Liver (tissue), 8 donors: ENCODE measurements at regions not wholly inside any gene's neighbourhood (a gene's known extent, or its start where the extent isn't known, plus 50 kb on each side); places are given as distances from the start of the nearest gene placed in this dataset.

Experiments
- DNase-seq: peaks from one replicate; pipeline ENCODE4 v3.0.0-alpha.2; 2017; ENCODE audit warnings: low spot score
- H3K27ac ChIP-seq, 2 donors: one replicate each; pipeline ENCODE4 v1.7.0; 2013; ENCODE audit warnings: inconsistent platforms in 2 of 2, low read length in 2 of 2, control low read depth in 1 of 2, low read depth in 1 of 2, mild to moderate bottlenecking in 1 of 2
- H3K27me3 ChIP-seq, 4 donors: one replicate each; pipeline versions ENCODE4 v1.6.1 to v1.7.0; 2013; ENCODE audit warnings: low read length in 3 of 4, inconsistent platforms in 1 of 4, mild to moderate bottlenecking in 1 of 4, moderate library complexity in 1 of 4; ENCODE audit not compliant: control insufficient read depth in 4 of 4, insufficient read depth in 4 of 4
- H3K36me3 ChIP-seq, 4 donors: one replicate each; pipeline versions ENCODE4 v1.6.1 to v1.7.0; 2013; ENCODE audit warnings: low read length in 3 of 4, mild to moderate bottlenecking in 3 of 4, low read depth in 1 of 4, moderate library complexity in 1 of 4; ENCODE audit not compliant: control insufficient read depth in 4 of 4, insufficient read depth in 3 of 4
- H3K4me1 ChIP-seq, 4 donors: one replicate each; pipeline versions ENCODE4 v1.6.1 to v1.7.0; 2013; ENCODE audit warnings: low read length in 3 of 4, mild to moderate bottlenecking in 3 of 4, moderate library complexity in 1 of 4; ENCODE audit not compliant: control insufficient read depth in 4 of 4, insufficient read depth in 4 of 4
- H3K4me3 ChIP-seq, 3 donors: one replicate each; pipeline versions ENCODE4 v1.6.1 to v1.7.0; 2013; ENCODE audit warnings: low read length in 3 of 3, control low read depth in 1 of 3, low read depth in 1 of 3, mild to moderate bottlenecking in 1 of 3
- H3K9ac ChIP-seq, 2 donors: one replicate each; pipeline ENCODE4 v1.7.0; 2013; ENCODE audit warnings: low read length in 2 of 2, mild to moderate bottlenecking in 2 of 2, moderate library complexity in 2 of 2, control low read depth in 1 of 2, low read depth in 1 of 2
- H3K9me3 ChIP-seq, 4 donors: one replicate each; pipeline versions ENCODE4 v1.6.1 to v1.7.0; 2013; ENCODE audit warnings: low read length in 3 of 4; ENCODE audit not compliant: control insufficient read depth in 4 of 4
- ATF3 ChIP-seq: IDR thresholded peaks from 2 replicates; pipeline ENCODE4 v1.6.1; 2016; ENCODE audit warnings: antibody characterized with exemption
- CTCF ChIP-seq: fragments of 150-350 bp; IDR thresholded peaks from 2 replicates; pipeline ENCODE4 v1.5.1; 2017; ENCODE audit warnings: improper control_type of control experiment, low read depth, low read length; ENCODE audit not compliant: missing input control
- EGR1 ChIP-seq, 2 donors: IDR thresholded peaks; 2 replicates each; pipeline ENCODE4 v1.6.1; 2016 to 2018; ENCODE audit warnings: antibody characterized with exemption in 2 of 2, low read depth in 2 of 2
- FOXA1 ChIP-seq: IDR thresholded peaks from 2 replicates; pipeline ENCODE4 v1.6.1; 2016; ENCODE audit warnings: antibody characterized with exemption
- FOXA2 ChIP-seq: IDR thresholded peaks from 2 replicates; pipeline ENCODE4 v1.6.1; 2016; ENCODE audit warnings: antibody characterized with exemption
- GABPA ChIP-seq, 2 donors: IDR thresholded peaks in 1 of 2; conservative IDR thresholded peaks in 1 of 2; 2 replicates each; pipeline ENCODE4 v1.6.1; 2016; ENCODE audit warnings: antibody characterized with exemption in 2 of 2, mild to moderate bottlenecking in 1 of 2, moderate library complexity in 1 of 2
- HNF4A ChIP-seq, 2 donors: conservative IDR thresholded peaks; 2 replicates each; pipeline ENCODE4 v1.6.1; 2016; ENCODE audit warnings: antibody characterized with exemption in 2 of 2, mild to moderate bottlenecking in 2 of 2
- HNF4G ChIP-seq: IDR thresholded peaks from 2 replicates; pipeline ENCODE4 v1.6.1; 2016; ENCODE audit warnings: antibody characterized with exemption
- JUND ChIP-seq, 2 donors: IDR thresholded peaks; 2 replicates each; pipeline ENCODE4 v1.6.1; 2016; ENCODE audit warnings: antibody characterized with exemption in 2 of 2
- MAX ChIP-seq: IDR thresholded peaks from 2 replicates; pipeline ENCODE4 v1.6.1; 2016; ENCODE audit warnings: antibody characterized with exemption
- NR2F2 ChIP-seq: IDR thresholded peaks from 2 replicates; pipeline ENCODE4 v1.6.1; 2016; ENCODE audit warnings: antibody characterized with exemption
- RAD21 ChIP-seq, 2 donors: IDR thresholded peaks; 2 replicates each; pipeline ENCODE4 v1.6.1; 2016; ENCODE audit warnings: antibody characterized with exemption in 2 of 2, mild to moderate bottlenecking in 2 of 2
- REST ChIP-seq: IDR thresholded peaks from 2 replicates; pipeline ENCODE4 v1.6.1; 2016; ENCODE audit warnings: antibody characterized with exemption, mild to moderate bottlenecking
- RXRA ChIP-seq, 2 donors: IDR thresholded peaks; 2 replicates each; pipeline ENCODE4 v1.6.1; 2017 to 2018; ENCODE audit warnings: antibody characterized with exemption in 2 of 2, mild to moderate bottlenecking in 1 of 2
- SP1 ChIP-seq: IDR thresholded peaks from 2 replicates; pipeline ENCODE4 v1.6.1; 2018; ENCODE audit warnings: antibody characterized with exemption, mild to moderate bottlenecking
- TAF1 ChIP-seq: conservative IDR thresholded peaks from 2 replicates; pipeline ENCODE4 v1.6.1; 2016; ENCODE audit warnings: antibody characterized with exemption, mild to moderate bottlenecking
- YY1 ChIP-seq: IDR thresholded peaks from 2 replicates; pipeline ENCODE4 v1.6.1; 2016; ENCODE audit warnings: antibody characterized with exemption, mild to moderate bottlenecking
- ZBTB33 ChIP-seq: IDR thresholded peaks from 2 replicates; pipeline ENCODE4 v1.6.1; 2016; ENCODE audit warnings: antibody characterized with exemption
- WGBS: extraction: QIAGEN DNeasy Blood & Tissue Kit; methylation state at CpG from one replicate; pipeline ENCODE4 v1.1.7; 2013; 5-methylcytosine and 5-hydroxymethylcytosine counted together
- donor health status: healthy.
- donor health status: healthy.
- donor health status: healthy.
- donor health status: healthy.
- donor health status: healthy.

GRCh38 chr5:87781976-87782375 is 369.2 kb upstream of the CCNH start:
- H3K36me3 ChIP-seq, result no peaks in the 10 kb centered on the region
- H3K9me3 ChIP-seq, result no peaks in the 10 kb centered on the region
- H3K4me3 ChIP-seq, result no peak overlapping the region
- H3K27me3 ChIP-seq, result peaks cover 0 to 3% (median 0%) of the 10 kb centered on the region in 4 donors
- no peak for DNase-seq
- H3K27ac ChIP-seq, result no peak overlapping the region
- no peak for TF ChIP-seq EGR1 (IDR thresholded peaks at IDR 0.05; ENCODE audit: low read depth in 2 of 2)
- no peak for TF ChIP-seq MAX
- TF ChIP-seq CTCF, result no peak
- H3K4me1 ChIP-seq, result peaks cover 0 to 2% (median under 1%) of the 10 kb centered on the region in 4 donors
- no peak overlapping the region for H3K9ac ChIP-seq
- WGBS, result 93% methylated on average over 2 of the region's 2 CpGs

GRCh38 chr5:87780831-87781760 is 368.4 kb upstream of the CCNH start:
- peaks cover 0 to 2% (median under 1%) of the 10 kb centered on the region in 4 donors for H3K4me1 ChIP-seq
- H3K9ac ChIP-seq, result no peak overlapping the region
- peak; percentile 93 for TF ChIP-seq CTCF
- no peak for TF ChIP-seq RXRA (IDR thresholded peaks at IDR 0.05)
- peak; percentile 99 for TF ChIP-seq RAD21 (IDR thresholded peaks at IDR 0.05)
- no peak for TF ChIP-seq ATF3
- TF ChIP-seq FOXA1, result no peak
- no peak for TF ChIP-seq HNF4G
- TF ChIP-seq GABPA (IDR thresholded peaks at IDR 0.05 in 1 of 2, conservative IDR thresholded peaks at IDR 0.05 in 1 of 2), result no peak
- no peak for TF ChIP-seq YY1
- no peak for TF ChIP-seq SP1
- no peak for TF ChIP-seq MAX
- peak; percentile 26 for TF ChIP-seq FOXA2
- no peak for TF ChIP-seq JUND (IDR thresholded peaks at IDR 0.05)
- TF ChIP-seq HNF4A (conservative IDR thresholded peaks at IDR 0.05), result no peak
- no peak for TF ChIP-seq TAF1
- TF ChIP-seq EGR1 (IDR thresholded peaks at IDR 0.05; ENCODE audit: low read depth in 2 of 2), result no peak
- no peak for TF ChIP-seq ZBTB33
- no peak for TF ChIP-seq REST
- TF ChIP-seq NR2F2, result no peak
- no peak overlapping the region for H3K27ac ChIP-seq
- WGBS, result 10% methylated on average over 13 of the region's 13 CpGs
- H3K36me3 ChIP-seq, result no peaks in the 10 kb centered on the region
- no peak overlapping the region for H3K4me3 ChIP-seq
- peak; percentile 65 for DNase-seq
- no peaks in the 10 kb centered on the region for H3K9me3 ChIP-seq
- H3K27me3 ChIP-seq, result peaks cover 0 to 3% (median 0%) of the 10 kb centered on the region in 4 donors
